HCT116 (cell line): ENCODE measurements at regions not wholly inside any gene's neighbourhood (a gene's known extent, or its start where the extent isn't known, plus 50 kb on each side); places are given as distances from the start of the nearest gene placed in this dataset.

Experiments
- ATAC-seq: fragments of 200-7000 bp; cut with Tn5 transposase; 2 replicates; pipeline ENCODE4 v1.9.1; 2020; ENCODE audit warnings: mild to moderate bottlenecking, moderate library complexity
- BruUV-seq: library from RNA; stranded (reverse); fragments of 400-500 nt; replicated peaks from 2 replicates; lab custom pipeline; 2021; lab: Mats Ljungman, UMichigan
- CTCF ChIA-PET: fragments of 300-600 bp; sonication (Branson Sonifier 250); formaldehyde crosslinking; loops from one replicate; lab custom pipeline; 2021; ENCODE audit warnings: antibody characterized with exemption; lab: Charles Lee
- POLR2A ChIA-PET: fragments of 300-600, 350-600 bp; sonication (Branson Sonifier 250); formaldehyde crosslinking; loops from one replicate; lab custom pipeline; 2021; ENCODE audit warnings: antibody characterized with exemption; lab: Charles Lee
- RAD21 ChIA-PET, 2 experiments: fragments of 300-600 bp; sonication (Branson Sonifier 250); formaldehyde crosslinking; loops; one replicate each; lab custom pipeline; 2023; ENCODE audit warnings: low total read pairs in 2 of 2; ENCODE audit not compliant: uncharacterized antibody in 2 of 2, unreplicated experiment in 2 of 2, low non-redundant PET in 1 of 2; lab: Charles Lee
- DNase-seq: peaks from one replicate; pipeline ENCODE4 v3.0.0-alpha.2; 2010; ENCODE audit warnings: low read depth, low spot score
- H2AFZ ChIP-seq: fragments of 200-600 bp; shearing (Covaris generic), sonication (generic); 2 replicates; pipeline ENCODE4 v1.6.1; 2017; ENCODE audit warnings: low read depth, mixed run types, mixed read lengths, antibody characterized with exemption, low read length; ENCODE audit not compliant: poor library complexity, severe bottlenecking
- H3K27ac ChIP-seq: 2 replicates; pipeline ENCODE4 v1.5.1; 2012; ENCODE audit warnings: low read depth, low read length
- H3K27me3 ChIP-seq: fragments of 200-600 bp; sonication (generic); 2 replicates; pipeline ENCODE4 v1.6.1; 2016; ENCODE audit warnings: mixed run types, low read length, mixed read lengths; ENCODE audit not compliant: insufficient read depth
- H3K36me3 ChIP-seq, 2 experiments: fragments of 200-500 bp in 1 of 2; fragments of 200-600 bp in 1 of 2; sonication (Bioruptor generic) in 1 of 2; sonication (generic) in 1 of 2; 2 replicates each; pipeline versions ENCODE4 v1.5.1 to v1.6.1; 2014 to 2016; ENCODE audit warnings: low read length in 2 of 2, inconsistent platforms in 1 of 2, mixed read lengths in 1 of 2, mixed run types in 1 of 2; ENCODE audit not compliant: insufficient read depth in 2 of 2, control insufficient read depth in 1 of 2
- H3K4me1 ChIP-seq, 2 experiments: fragments of 200-600 bp in 1 of 2; sonication (generic) in 1 of 2; 2 replicates each; pipeline versions ENCODE4 v1.5.1 to v1.6.1; 2012 to 2017; ENCODE audit warnings: low read length in 2 of 2, inconsistent platforms in 1 of 2, mild to moderate bottlenecking in 1 of 2, mixed read lengths in 1 of 2, mixed run types in 1 of 2, moderate library complexity in 1 of 2; ENCODE audit not compliant: insufficient read depth in 2 of 2, control insufficient read depth in 1 of 2
- H3K4me2 ChIP-seq: fragments of 200-600 bp; sonication (generic); 2 replicates; pipeline ENCODE4 v1.6.1; 2017; ENCODE audit warnings: mixed run types, low read length, mixed read lengths
- H3K4me3 ChIP-seq, 2 experiments: fragments of 200-600 bp in 1 of 2; sonication (generic) in 1 of 2; replicated peaks in 1 of 2; 2 replicates each; pipeline ENCODE4 v1.5.1; 2011 to 2016; ENCODE audit warnings: low read length in 2 of 2, control low read depth in 1 of 2, low read depth in 1 of 2, mild to moderate bottlenecking in 1 of 2, mixed read lengths in 1 of 2, mixed run types in 1 of 2
- H3K79me2 ChIP-seq: fragments of 200-600 bp; sonication (generic); 2 replicates; pipeline ENCODE4 v1.6.1; 2017; ENCODE audit warnings: mild to moderate bottlenecking, mixed run types, low read length, moderate library complexity, mixed read lengths; ENCODE audit not compliant: insufficient read depth
- H3K9ac ChIP-seq: fragments of 200-600 bp; sonication (generic); 2 replicates; pipeline ENCODE4 v1.6.1; 2016; ENCODE audit warnings: low read length, mixed read lengths
- H3K9me2 ChIP-seq: fragments of 200-600 bp; sonication (generic), shearing (Covaris generic); 2 replicates; pipeline ENCODE4 v1.6.1; 2017; ENCODE audit warnings: mixed run types, mild to moderate bottlenecking, moderate library complexity; ENCODE audit not compliant: insufficient read depth
- H3K9me3 ChIP-seq, 2 experiments: fragments of 200-500 bp in 1 of 2; fragments of 200-600 bp in 1 of 2; sonication (Bioruptor generic) in 1 of 2; sonication (generic) in 1 of 2; 2 replicates each; pipeline ENCODE4 v1.6.1; 2014 to 2017; ENCODE audit warnings: low read length in 2 of 2, mixed read lengths in 2 of 2, inconsistent platforms in 1 of 2, low read depth in 1 of 2, mild to moderate bottlenecking in 1 of 2, mixed run types in 1 of 2, moderate library complexity in 1 of 2; ENCODE audit not compliant: control insufficient read depth in 1 of 2, insufficient read depth in 1 of 2
- H4K20me1 ChIP-seq: fragments of 200-600 bp; sonication (generic), shearing (Covaris generic); 2 replicates; pipeline ENCODE4 v1.6.1; 2017; ENCODE audit warnings: mixed run types, mild to moderate bottlenecking, moderate library complexity; ENCODE audit not compliant: insufficient read depth
- ATF3 ChIP-seq: IDR thresholded peaks from 2 replicates; pipeline ENCODE4 v1.6.1; 2012
- CBX3 ChIP-seq: IDR thresholded peaks from 2 replicates; pipeline ENCODE4 v1.6.1; 2012; ENCODE audit warnings: low read depth
- EGR1 ChIP-seq: IDR thresholded peaks from 2 replicates; pipeline ENCODE4 v1.6.1; 2012; ENCODE audit warnings: low read depth
- EZH2 ChIP-seq: fragments of 200-600 bp; sonication (generic); IDR thresholded peaks from 2 replicates; pipeline ENCODE4 v1.6.1; 2017; ENCODE audit warnings: antibody characterized with exemption, mixed run types
- EZH2phosphoT487 ChIP-seq: fragments of 200-600 bp; IDR thresholded peaks from 2 replicates; pipeline ENCODE4 v1.6.1; 2018; ENCODE audit warnings: antibody characterized with exemption, borderline replicate concordance
- FOSL1 ChIP-seq: IDR thresholded peaks from 2 replicates; pipeline ENCODE4 v1.6.1; 2012; ENCODE audit warnings: low read depth
- JUND ChIP-seq: IDR thresholded peaks from 2 replicates; pipeline ENCODE4 v1.6.1; 2012
- RAD21 ChIP-seq: IDR thresholded peaks from 2 replicates; pipeline ENCODE4 v1.6.1; 2012; ENCODE audit warnings: low read depth, mild to moderate bottlenecking
- REST ChIP-seq: IDR thresholded peaks from 2 replicates; pipeline ENCODE4 v1.6.1; 2012; ENCODE audit warnings: low read depth
- SIN3A ChIP-seq: IDR thresholded peaks from 2 replicates; pipeline ENCODE4 v1.6.1; 2012; ENCODE audit warnings: low read depth
- SP1 ChIP-seq: IDR thresholded peaks from 2 replicates; pipeline ENCODE4 v1.6.1; 2012; ENCODE audit warnings: low read depth
- SRF ChIP-seq: IDR thresholded peaks from 2 replicates; pipeline ENCODE4 v1.6.1; 2012; ENCODE audit warnings: low read depth
- TCF7L2 ChIP-seq: IDR thresholded peaks from 2 replicates; pipeline ENCODE4 v1.7.0; 2011; ENCODE audit warnings: borderline replicate concordance, inconsistent platforms; ENCODE audit not compliant: insufficient read depth, insufficient read length; ENCODE audit errors: extremely low read depth
- intact Hi-C: fragments of 100-400 bp; cut with micrococcal nuclease; formaldehyde crosslinking; loops from 2 replicates; pipeline ENCODE4 v1.10.0; 2022
- TF ChIP-seq, protein P1 (sequence below): IDR thresholded peaks from 2 replicates; pipeline ENCODE4 v1.6.1; 2012
- TF ChIP-seq, protein P2 (sequence below): IDR thresholded peaks from 2 replicates; pipeline ENCODE4 v1.6.1; 2011; ENCODE audit warnings: mild to moderate bottlenecking, low read length, moderate library complexity; ENCODE audit not compliant: insufficient replicate concordance; ENCODE audit errors: extremely low read depth

GRCh38 chr17:71081666-71082065 lies 912.3 kb downstream of the KCNJ2 start:
- POLR2A ChIA-PET: no interaction called here
- Histone ChIP-seq H3K4me2 (no peak overlapping the region), H3K4me1 (peaks cover 0 to 6% of the 10 kb centered on the region in 2 experiments; a peak in 1 of 4 replicates), H3K36me3 (no peaks in the 10 kb centered on the region), H3K27ac (no peak overlapping the region), H3K27me3 (no peaks in the 10 kb centered on the region), H3K9ac (no peak overlapping the region), H4K20me1 (no peaks in the 10 kb centered on the region), H3K4me3 (no peak overlapping the region), H2AFZ (no peak overlapping the region), H3K79me2 (no peaks in the 10 kb centered on the region), H3K9me3 (no peaks in the 10 kb centered on the region), H3K9me2 (no peaks in the 10 kb centered on the region)
- TF ChIP-seq, protein P1, sequence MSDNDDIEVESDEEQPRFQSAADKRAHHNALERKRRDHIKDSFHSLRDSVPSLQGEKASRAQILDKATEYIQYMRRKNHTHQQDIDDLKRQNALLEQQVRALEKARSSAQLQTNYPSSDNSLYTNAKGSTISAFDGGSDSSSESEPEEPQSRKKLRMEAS: no peak
- TF ChIP-seq SRF (no peak), EGR1 (no peak), RAD21 (no peak), ATF3 (no peak), EZH2 (no peak), FOSL1 (no peak), REST (no peak), CBX3 (no peak), SP1 (no peak), TCF7L2 (no peak), EZH2phosphoT487 (no peak), SIN3A (no peak), JUND (no peak)
- TF ChIP-seq, protein P2, sequence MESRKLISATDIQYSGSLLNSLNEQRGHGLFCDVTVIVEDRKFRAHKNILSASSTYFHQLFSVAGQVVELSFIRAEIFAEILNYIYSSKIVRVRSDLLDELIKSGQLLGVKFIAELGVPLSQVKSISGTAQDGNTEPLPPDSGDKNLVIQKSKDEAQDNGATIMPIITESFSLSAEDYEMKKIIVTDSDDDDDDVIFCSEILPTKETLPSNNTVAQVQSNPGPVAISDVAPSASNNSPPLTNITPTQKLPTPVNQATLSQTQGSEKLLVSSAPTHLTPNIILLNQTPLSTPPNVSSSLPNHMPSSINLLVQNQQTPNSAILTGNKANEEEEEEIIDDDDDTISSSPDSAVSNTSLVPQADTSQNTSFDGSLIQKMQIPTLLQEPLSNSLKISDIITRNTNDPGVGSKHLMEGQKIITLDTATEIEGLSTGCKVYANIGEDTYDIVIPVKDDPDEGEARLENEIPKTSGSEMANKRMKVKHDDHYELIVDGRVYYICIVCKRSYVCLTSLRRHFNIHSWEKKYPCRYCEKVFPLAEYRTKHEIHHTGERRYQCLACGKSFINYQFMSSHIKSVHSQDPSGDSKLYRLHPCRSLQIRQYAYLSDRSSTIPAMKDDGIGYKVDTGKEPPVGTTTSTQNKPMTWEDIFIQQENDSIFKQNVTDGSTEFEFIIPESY: no peak
- DNase-seq (no peak), ATAC-seq (no peak)
- RAD21 ChIA-PET: no interaction called here
- BruUV-seq: no TSS peak
- intact Hi-C loops: loop anchor here (10.0 kb wide), 3 partner anchors 383 to 1463 kb away; no protein-coding TSS in a partner anchor
- CTCF ChIA-PET: interaction anchor here (1.5 to 4.5 kb wide), 2 partner anchors 315 kb away, joined by 7 to 112 read pairs; no protein-coding TSS in a partner anchor
